KMS-11 (cell line): ENCODE measurements at regions not wholly inside any gene's neighbourhood (a gene's known extent, or its start where the extent isn't known, plus 50 kb on each side); places are given as distances from the start of the nearest gene placed in this dataset.

ENCODE experiments used
- H2AFZ ChIP-seq: fragments of 200-600 bp; sonication (generic); 2 replicates; pipeline ENCODE4 v1.6.1; 2016; ENCODE audit warnings: antibody characterized with exemption, mixed run types, low read depth
- H3K27ac ChIP-seq: fragments of 200-600 bp; sonication (generic); 2 replicates; pipeline ENCODE4 v1.6.1; 2016; ENCODE audit warnings: mild to moderate bottlenecking, mixed run types
- H3K27me3 ChIP-seq: fragments of 200-600 bp; sonication (generic); 2 replicates; pipeline ENCODE4 v1.6.1; 2017; ENCODE audit warnings: mild to moderate bottlenecking, low read depth, mixed run types, moderate library complexity; ENCODE audit not compliant: insufficient read depth
- H3K36me3 ChIP-seq: fragments of 200-600 bp; sonication (generic); 2 replicates; pipeline ENCODE4 v1.6.1; 2017; ENCODE audit warnings: mild to moderate bottlenecking, mixed run types; ENCODE audit not compliant: insufficient read depth
- H3K4me1 ChIP-seq: fragments of 200-600 bp; sonication (generic); 2 replicates; pipeline ENCODE4 v1.6.1; 2016; ENCODE audit warnings: mild to moderate bottlenecking, low read depth, mixed run types; ENCODE audit not compliant: poor library complexity, severe bottlenecking
- H3K4me2 ChIP-seq: fragments of 200-600 bp; sonication (generic); 2 replicates; pipeline ENCODE4 v1.7.0; 2016; ENCODE audit warnings: mild to moderate bottlenecking, mixed run types
- H3K4me3 ChIP-seq: fragments of 200-600 bp; sonication (generic); IDR thresholded peaks from 2 replicates; pipeline ENCODE4 v1.6.1; 2017; ENCODE audit warnings: low read depth, low read length, mixed read lengths; ENCODE audit not compliant: insufficient read depth
- H3K79me2 ChIP-seq: fragments of 200-600 bp; sonication (generic); 2 replicates; pipeline ENCODE4 v1.6.1; 2016; ENCODE audit warnings: low read depth, mixed run types; ENCODE audit not compliant: insufficient read depth
- H3K9ac ChIP-seq: fragments of 200-600 bp; sonication (generic); 2 replicates; pipeline ENCODE4 v1.6.1; 2016; ENCODE audit warnings: mild to moderate bottlenecking, mixed run types
- H4K20me1 ChIP-seq: fragments of 200-600 bp; sonication (generic); 2 replicates; pipeline ENCODE4 v1.6.1; 2016; ENCODE audit warnings: mild to moderate bottlenecking, mixed run types; ENCODE audit not compliant: insufficient read depth
- CTCF ChIP-seq: fragments of 200-600 bp; sonication (generic); conservative IDR thresholded peaks from 2 replicates; pipeline ENCODE4 v1.6.1; 2017; ENCODE audit warnings: low read depth, mild to moderate bottlenecking, antibody characterized with exemption, low read length, moderate library complexity, mixed read lengths

GRCh38 chr4:33954759-33955158 is 2289.6 kb downstream of the ARAP2 start:
- TF ChIP-seq CTCF = no peak
- no peaks in the 10 kb centered on the region for H3K79me2 ChIP-seq
- H3K36me3 ChIP-seq = no peaks in the 10 kb centered on the region

GRCh38 chr4:33959519-33959918 is 2284.8 kb downstream of the ARAP2 start:
- H2AFZ ChIP-seq = no peak overlapping the region

More at GRCh38 chr4:33954759-33955158, 2289.6 kb downstream of the ARAP2 start:
- no peak overlapping the region for H3K4me2 ChIP-seq
- H3K9ac ChIP-seq = no peak overlapping the region
- no peak overlapping the region for H3K27ac ChIP-seq
- no peaks in the 10 kb centered on the region for H4K20me1 ChIP-seq
- no peaks in the 10 kb centered on the region for H3K4me1 ChIP-seq
- no peak overlapping the region for H3K4me3 ChIP-seq
- H3K27me3 ChIP-seq = no peaks in the 10 kb centered on the region
- no peak overlapping the region for H2AFZ ChIP-seq

GRCh38 chr4:33961761-33962160 is 2282.6 kb downstream of the ARAP2 start:
- no peaks in the 10 kb centered on the region for H3K27me3 ChIP-seq
- no peaks in the 10 kb centered on the region for H3K4me1 ChIP-seq
- H4K20me1 ChIP-seq = no peaks in the 10 kb centered on the region
- no peak overlapping the region for H3K27ac ChIP-seq
- TF ChIP-seq CTCF = no peak
- H3K4me3 ChIP-seq = no peak overlapping the region
- no peaks in the 10 kb centered on the region for H3K36me3 ChIP-seq
- H3K79me2 ChIP-seq = no peaks in the 10 kb centered on the region
- no peak overlapping the region for H3K4me2 ChIP-seq
- no peak overlapping the region for H3K9ac ChIP-seq
- H2AFZ ChIP-seq = no peak overlapping the region

More at GRCh38 chr4:33959519-33959918, 2284.8 kb downstream of the ARAP2 start:
- Histone ChIP-seq H3K4me2 (no peak overlapping the region), H3K4me3 (no peak overlapping the region), H3K27me3 (no peaks in the 10 kb centered on the region), H3K79me2 (no peaks in the 10 kb centered on the region), H3K4me1 (no peaks in the 10 kb centered on the region), H3K27ac (no peak overlapping the region), H4K20me1 (no peaks in the 10 kb centered on the region), H3K9ac (no peak overlapping the region), H3K36me3 (no peaks in the 10 kb centered on the region)
- TF ChIP-seq CTCF = no peak

- 0 out of 2 replicates have a peak, but pooled peaks have one; percentile 13 for TF ChIP-seq CTCF
- Histone ChIP-seq H2AFZ (no peak overlapping the region), H3K4me2 (no peak overlapping the region), H4K20me1 (no peaks in the 10 kb centered on the region), H3K27me3 (no peaks in the 10 kb centered on the region), H3K9ac (no peak overlapping the region), H3K27ac (no peak overlapping the region), H3K79me2 (no peaks in the 10 kb centered on the region), H3K4me1 (no peaks in the 10 kb centered on the region), H3K36me3 (no peaks in the 10 kb centered on the region), H3K4me3 (no peak overlapping the region)
Observed at GRCh38 chr4:33966808-33967207, 2277.5 kb downstream of the ARAP2 start.
